GM12873 (cell line): ENCODE measurements at regions not wholly inside any gene's neighbourhood (a gene's known extent, or its start where the extent isn't known, plus 50 kb on each side); places are given as distances from the start of the nearest gene placed in this dataset.

Experiments used
- CTCF ChIP-seq: IDR thresholded peaks from 2 replicates; pipeline ENCODE4 v1.5.1; 2012; ENCODE audit warnings: low read depth, mild to moderate bottlenecking, moderate library complexity, low read length, control low read depth; ENCODE audit not compliant: insufficient read depth; ENCODE audit errors: missing control alignments

DNA sequence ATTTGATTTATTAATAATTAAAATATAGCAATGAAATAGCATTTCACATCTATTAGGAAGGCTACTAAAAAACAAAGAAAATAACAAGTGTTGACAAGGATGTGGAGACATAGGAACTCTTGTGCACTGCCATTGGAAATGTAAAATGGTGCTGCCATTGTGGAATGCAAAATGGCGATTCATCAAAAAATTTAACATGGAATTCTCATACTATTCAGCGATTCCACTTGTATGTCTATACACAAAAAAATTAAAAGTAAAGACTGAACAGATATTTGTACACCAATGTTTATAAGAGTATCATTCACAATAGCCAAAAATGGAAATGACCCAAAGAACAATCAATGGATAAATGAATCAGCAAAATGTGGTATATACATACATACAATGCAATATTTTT, 101.3 kb upstream of the S1PR1 start:
- no peak for TF ChIP-seq CTCF

- no peak for TF ChIP-seq CTCF
These were observed 105.5 kb upstream of the S1PR1 start for GRCh38 chr1:101131239-101131843.

GRCh38 chr1:101130673-101131072, 105.1 kb upstream of the DPH5 start:
- no peak for TF ChIP-seq CTCF

- TF ChIP-seq CTCF: no peak
These were observed 103.3 kb upstream of the DPH5 start for GRCh38 chr1:101128846-101129245.

- no peak for TF ChIP-seq CTCF
These were observed 102.7 kb upstream of the DPH5 start for GRCh38 chr1:101128211-101128727.

DNA sequence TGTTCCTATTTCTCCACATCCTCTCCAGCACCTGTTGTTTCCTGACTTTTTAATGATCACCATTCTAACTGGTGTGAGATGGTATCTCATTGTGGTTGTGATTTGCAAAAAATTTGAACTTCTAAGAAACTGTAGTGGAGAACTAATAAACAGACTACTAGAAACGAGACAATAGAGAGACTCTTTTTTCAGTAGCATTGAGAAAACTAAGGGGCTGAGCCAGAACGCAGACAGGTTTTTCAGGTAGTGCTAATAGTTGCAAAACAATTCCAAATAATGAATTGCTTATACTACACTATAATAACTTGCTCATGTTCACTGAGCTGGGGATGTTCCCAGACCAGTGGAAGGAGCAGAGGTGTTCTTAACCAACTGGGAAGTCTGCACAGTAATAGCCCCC, 98.8 kb upstream of the DPH5 start:
- no peak for TF ChIP-seq CTCF

DNA sequence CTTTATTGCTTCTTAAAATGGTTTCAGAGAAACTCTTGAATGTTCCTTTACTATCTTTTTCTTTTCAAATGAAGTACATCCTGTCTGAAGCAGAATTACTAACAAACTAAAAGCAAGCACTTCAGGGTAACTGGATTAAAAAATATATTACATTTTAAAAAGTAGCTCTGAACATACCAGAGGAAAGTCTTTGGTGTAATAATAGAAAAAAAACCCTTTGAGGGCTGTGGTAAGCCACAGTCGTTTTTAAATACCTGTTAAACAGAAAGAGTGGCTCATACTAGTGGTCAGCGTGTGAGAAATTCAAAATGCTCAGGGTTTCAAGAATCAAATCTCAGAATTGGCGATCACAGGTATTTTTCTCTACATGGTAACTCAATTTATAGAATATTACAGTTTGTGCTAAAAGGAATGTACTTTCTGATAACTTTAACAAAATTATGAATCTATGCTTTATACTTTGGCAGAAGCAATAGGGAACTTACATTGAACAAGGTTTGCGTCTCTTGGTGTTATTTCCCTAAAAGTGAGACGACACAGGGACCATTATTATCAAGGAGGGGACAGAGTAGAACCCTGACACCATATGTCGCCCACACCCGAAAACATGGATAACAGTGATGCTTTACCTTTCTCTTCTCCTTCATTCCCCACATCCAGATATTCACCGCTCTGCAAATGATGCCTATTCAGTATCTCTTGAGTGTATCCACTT, 97.0 kb upstream of the DPH5 start:
- TF ChIP-seq CTCF: no peak
